NCI-H2196 (cell line): ENCODE measurements at regions not wholly inside any gene's neighbourhood (a gene's known extent, or its start where the extent isn't known, plus 50 kb on each side); places are given as distances from the start of the nearest gene placed in this dataset.
A peak's percentile ranks its signal among the peaks of the same experiment; 100 is the strongest.
"Not testable (repeated sequence)": the region's sequence is repeated elsewhere in the genome, so short reads cannot be mapped to it uniquely, and the experiment has no call there.

ENCODE experiments used
- DNase-seq: peaks from one replicate; lab custom pipeline; 2025; ENCODE audit not compliant: unreplicated experiment; lab: John Stamatoyannopoulos, UW

DNA sequence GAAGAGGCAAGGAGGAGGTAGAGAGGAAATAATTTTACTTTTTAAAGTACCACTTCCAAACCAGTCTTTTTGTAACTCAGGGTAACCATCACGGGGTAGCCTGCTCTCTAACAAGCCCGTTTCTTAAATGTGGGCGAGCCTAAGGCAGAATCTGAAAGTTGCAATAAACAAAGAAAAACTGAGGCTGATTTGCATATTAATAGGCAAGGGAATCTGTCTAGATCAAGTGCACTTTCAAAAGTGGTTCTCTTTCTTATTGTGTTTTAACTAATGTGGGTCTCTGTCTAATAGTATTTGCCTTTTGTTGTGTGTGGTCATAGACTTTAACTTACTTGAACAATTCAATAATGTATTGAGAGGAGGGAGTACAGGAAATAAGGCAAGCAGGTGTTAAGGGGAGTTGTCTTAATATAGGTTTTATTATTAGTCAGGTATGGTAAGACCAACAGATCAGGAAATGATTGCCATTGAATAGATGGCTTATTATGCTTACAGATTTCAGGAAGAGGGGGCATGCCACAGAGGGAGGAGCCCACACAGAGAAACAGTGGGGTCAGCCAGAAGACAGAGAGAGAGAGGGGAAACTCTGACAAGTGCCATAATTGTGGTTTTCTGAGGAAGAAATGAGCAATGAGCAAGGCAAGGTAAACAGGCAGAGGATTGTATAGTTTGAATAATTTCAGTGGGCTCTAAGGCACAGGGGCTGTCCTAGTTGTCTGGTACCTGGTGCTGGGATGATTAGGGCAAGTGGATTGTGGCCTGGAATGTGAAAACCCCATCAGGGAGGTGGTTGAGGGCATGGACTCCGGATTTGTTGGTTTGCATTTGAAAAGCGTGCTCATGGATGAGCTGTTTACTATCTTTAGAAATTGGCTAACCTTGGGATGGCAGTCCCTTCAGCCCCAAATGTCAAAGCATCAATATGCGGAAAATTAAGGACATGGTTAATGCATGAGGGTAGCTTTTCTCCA, 237.2 kb downstream of the TOX3 start:
- no peak for DNase-seq

DNA sequence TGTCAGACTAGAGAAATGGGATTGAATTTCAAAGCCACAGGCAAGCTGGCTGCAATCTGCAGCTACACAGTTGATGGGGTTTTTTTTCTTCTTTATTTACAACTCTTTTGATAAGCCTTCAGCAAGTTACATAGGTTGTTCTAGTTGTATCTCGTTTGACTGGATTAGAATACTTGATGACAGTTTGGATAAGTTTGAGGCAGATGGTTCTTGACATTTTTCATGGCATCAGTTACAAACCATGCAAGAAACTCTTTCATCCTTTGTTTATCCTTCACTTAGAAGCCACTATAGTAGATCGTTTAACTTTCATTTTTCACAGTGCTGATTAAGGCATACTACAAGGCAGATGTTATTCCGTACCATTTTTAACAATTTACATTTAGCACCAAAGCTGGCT, 238.9 kb downstream of the TOX3 start:
- DNase-seq: no peak

DNA sequence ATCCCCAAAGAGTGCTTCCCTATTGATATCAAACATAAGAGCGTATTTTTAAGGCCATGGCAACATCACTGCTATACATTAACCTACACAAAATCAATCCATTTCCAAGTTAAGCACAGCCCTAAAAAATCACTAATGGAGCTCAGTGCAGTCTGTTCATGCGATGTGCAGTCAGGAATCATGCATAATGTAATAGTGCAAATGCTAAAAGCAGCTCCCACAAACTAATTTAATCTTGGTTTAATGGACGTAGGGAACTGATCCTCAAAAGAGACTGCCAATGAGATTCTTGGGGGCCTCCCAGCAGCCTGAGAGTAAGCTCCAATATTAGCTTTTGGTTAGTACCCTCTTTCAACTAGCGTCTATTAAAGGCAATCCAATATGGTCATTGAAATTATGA, 245.9 kb downstream of the TOX3 start:
- no peak for DNase-seq

DNA sequence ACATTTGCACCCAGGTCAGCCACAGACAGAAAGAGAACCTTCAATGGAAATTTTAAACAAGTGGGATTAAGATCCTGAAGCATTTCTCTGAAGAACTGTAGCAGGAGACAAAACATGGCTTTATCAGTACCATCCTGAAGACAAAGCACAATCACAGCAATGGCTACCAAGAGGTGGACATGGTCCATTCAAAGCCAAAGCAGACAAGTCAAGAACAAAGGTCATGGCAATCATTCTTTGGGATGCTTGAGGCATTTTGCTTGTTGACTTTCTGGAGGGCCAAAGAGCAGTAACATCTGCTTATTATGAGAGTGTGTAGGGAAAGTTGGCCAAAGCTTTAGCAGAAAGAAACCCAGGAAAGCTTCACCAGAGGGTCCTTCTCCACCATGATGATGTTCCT, 248.2 kb downstream of the TOX3 start:
- no peak for DNase-seq

DNA sequence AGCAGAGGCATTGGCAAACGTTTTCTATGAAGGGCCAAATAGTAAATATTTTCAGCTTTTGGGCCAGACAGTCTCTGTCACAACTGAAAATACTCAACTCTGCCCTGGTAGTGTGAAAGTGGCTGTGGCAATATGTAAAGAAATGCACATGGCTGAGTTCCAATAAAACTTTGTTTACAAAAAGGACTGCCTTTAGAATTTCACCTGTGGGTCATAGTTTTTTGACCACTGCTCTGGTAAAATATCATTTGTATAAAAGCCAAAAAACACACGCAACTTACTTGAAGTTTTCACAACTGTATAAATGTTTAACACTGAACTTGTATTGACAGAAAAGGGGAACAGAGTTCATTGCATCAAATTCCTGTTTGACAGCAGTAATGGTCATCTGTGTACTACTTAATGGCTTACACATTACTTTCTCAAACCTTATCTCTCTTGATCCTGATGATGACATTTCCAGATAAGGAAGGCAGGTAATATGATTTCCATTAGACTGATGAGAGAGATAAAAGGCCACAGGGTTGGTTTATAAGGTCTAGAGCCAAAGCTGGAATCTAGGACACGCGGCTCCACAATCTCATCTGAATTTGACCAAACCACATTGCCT, 250.1 kb downstream of the TOX3 start:
- DNase-seq: not testable (repeated sequence)

DNA sequence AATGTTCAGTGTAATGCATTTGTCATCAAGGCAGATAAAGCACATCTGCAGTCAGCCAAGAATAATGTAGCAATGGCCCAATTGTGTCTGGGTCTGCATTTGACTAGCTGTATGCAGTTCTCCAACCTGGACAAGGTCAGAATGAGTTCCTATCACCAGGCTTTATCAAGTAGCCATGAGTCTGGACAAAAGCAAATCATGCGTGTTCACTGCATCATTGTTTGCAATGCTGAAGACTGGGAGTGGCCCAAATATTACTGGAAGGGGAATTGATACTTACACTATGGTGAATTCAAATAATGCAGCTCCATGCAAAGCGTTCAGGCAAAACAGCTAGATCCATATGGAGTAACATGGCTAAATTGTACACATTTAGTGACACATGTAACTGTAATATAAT, 250.9 kb downstream of the TOX3 start:
- no peak for DNase-seq

DNA sequence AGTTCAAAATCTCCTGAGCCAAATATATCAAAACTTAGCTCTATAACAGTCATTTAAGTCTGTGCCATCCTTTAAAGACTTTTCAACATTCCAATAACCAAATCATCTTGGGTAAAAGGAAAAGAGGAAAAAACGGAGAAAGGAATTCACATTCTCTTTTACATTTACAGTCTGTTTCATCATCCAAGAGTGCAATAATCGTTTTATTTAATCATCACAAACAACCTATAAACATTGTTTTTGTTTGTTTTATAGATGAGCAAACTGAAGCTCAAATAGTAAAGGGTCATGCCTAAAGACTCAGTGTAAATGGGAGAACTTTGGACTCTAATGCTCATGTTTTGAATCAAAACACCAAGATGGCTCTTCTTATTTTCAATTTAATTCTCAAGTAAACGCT, 252.3 kb downstream of the TOX3 start:
- DNase-seq: no peak

DNA sequence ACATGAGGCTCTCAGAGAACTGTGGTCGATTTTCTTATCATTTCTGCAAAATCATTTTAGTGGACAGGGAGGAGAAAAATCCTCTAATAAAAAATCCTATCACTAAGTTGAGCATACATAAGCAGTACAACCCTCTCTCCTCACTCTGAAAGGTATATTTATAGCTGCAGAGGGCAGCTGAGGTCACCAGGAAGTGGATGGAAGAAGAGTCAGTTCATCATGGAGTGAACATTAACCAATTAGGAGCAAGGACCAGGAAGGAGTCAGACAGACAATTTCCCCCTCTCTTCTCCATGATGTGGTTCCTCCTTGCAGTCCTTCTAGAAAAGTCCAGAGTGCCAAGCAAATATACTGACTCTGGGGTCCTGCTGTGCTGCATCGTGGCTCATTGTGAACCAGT, 253.7 kb downstream of the TOX3 start:
- DNase-seq: no peak

DNA sequence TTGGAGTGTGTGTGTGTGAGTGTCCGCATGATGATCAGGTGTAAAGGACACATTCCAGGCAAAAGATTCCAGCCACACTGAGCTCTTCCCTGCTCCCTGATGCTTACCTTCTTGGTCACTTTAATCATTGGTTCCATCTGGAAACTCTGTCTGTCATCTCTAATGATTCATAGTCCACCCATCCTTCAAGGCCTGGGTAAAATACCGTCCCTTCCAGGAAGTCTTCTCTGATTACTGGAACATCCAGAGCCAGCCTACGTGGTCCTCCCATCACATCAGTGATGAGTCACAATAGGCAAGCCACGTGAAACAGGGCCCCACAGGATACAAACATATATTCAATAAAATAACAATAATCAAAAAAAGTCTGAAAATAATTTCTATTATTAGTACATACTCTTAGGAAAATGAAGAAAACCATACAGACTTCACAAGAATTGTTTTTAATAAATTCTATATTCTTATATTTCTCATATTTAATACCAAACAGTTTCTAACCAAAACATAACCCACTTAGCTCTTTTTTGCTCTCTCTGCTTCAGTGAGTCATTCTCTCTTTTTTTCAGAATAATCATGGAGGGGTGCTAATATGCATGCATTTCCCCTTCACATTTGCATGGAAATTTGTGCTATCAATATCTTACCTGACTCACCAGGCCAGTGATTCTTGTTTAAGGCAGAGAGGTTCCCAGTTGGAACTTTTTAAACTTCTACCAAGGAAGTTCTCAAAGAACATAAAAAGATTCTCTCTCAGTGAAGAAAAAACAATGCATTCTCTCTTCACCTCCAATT, 263.2 kb downstream of the TOX3 start:
- no peak for DNase-seq

DNA sequence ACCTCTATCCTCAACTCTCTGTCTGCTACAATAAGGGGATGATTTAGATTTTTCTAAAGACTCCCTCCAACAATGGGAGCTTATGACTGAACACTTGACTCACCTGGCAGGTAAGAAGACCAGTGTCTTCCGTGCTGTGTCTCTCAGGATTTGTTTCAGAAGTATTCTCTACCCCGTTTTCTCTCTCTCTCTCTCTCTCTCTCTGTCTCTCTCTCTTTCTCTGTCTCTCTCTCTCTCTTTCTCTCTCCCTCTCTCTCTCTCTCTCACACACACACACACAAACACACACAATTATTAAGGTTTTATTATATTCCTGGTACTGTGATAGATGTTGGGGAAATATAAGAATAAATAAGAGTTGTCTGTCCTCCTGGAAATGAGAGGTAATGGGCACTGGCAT, 263.9 kb downstream of the TOX3 start:
- DNase-seq: no peak

DNA sequence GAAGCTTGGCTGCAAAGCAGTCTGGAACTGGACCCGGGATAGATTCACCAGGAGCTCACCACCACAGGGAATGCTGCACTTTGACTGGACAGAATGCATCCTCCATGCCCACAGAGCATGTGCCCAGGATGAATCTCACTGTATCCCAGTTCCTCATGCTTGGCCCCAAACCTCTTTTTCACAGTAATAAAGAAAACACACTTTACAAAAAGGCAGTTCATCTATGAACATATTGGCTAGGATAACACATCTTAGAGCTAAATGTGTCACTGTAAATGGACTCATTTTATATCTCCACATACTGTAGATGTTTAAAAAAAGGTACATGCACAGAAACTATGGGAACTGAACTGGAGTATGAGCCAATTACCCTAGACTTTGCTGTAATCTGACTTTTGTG, 266.9 kb downstream of the TOX3 start:
- no peak for DNase-seq

DNA sequence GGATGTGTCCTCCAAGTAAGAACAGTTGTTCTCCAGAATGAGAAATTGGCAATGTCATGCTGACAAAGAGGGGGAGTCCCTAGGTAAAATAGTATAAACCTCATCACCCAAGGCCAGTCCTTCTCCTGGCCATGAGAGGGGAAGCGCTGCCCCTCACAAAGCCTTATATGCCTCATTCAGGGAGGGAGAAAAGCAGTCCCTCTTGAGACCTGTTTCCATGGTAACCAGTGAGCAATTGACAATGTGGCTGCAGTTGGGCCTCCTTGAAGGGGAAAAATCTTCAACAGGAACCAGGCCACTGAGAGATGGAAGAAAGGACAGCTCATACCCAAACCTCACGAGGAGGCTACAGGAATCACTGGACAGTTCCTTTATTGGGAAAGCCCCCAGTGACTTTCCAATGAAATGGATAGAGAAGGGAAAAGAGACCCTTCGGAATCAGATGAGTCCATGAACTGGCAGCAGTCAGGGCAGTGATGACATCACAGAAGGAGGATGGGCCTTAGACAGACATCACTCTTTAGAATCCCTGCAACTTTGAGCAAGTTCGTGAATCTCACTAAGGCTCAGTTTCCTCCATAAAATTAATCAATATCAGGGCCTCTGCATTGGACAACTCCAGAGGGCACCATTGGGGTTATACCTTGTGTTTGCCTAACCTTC, 275.7 kb downstream of the TOX3 start:
- no peak for DNase-seq

DNA sequence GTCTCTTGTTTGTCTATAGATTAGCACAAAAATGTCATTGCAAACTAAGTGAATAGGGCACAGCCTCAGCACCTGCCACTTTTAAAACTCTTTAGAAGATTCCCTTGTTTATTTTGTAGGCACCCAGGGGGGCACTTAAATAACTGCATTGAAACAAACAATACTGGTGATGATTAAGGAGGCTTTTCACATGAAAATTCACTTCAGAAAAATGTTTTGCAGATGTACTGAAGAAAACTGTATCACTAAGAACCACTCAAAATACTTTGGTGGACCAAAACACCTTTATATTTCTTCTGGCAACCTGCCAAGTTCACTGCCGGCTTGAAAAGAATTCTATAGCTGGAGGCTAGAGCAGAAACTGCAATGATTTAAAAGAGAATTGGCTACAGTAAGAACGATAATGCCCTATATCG, 281.5 kb downstream of the TOX3 start:
- DNase-seq: peak; percentile 12

DNA sequence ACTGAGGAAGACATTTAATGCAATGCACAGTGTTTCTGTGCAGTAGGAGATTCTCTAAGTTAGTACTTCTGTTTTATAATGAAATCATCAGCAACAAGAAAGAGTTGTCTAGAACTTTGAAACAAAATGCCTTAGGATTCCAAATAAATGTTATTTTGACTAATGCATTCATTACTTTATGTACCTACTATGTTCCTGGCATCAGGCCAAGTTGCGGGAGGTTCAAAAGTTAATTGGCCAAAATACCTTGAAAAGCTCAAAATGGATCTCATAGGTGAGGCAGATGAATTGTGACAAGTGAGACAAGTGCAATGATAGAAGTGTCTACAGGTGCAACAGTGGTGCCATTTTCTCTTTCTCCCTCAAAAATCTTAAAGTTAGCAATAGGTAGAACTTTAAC, 289.4 kb downstream of the TOX3 start:
- no peak for DNase-seq

DNA sequence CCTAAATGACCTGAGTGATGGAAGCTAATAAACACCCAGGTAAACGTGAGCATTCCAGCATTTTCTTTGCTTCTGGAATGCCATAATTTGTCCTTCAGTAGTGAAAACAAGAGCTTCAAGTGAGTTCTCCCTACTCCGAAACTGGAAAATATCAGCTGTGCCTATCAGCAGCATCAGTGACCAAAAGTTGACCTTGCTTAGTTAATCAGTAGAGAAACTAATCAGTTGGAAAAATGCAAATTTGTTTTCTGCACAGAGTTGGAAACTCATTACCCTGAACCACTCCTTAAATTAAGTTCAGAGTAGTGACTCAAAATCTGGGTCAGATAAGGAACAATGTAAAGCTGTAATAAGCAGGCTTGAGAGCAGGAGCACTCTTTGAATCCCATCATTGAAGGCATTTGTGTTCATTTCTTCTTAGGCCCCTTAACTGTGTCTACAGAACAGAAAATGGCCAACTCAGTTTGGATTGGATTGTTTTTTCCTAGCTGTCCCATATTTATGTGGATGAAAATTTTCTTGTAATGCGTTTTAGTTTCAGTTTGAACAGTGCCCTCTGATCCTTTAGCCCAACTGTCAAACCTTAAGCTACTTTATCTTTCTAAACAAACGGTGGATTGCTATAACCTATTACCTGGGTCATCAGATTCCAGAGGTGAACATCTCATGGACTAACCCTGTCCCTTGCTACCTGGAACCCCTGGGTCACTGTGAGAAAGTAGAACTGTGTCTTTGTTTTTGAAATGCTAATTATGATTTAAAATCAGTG, 290.4 kb downstream of the TOX3 start:
- no peak for DNase-seq

DNA sequence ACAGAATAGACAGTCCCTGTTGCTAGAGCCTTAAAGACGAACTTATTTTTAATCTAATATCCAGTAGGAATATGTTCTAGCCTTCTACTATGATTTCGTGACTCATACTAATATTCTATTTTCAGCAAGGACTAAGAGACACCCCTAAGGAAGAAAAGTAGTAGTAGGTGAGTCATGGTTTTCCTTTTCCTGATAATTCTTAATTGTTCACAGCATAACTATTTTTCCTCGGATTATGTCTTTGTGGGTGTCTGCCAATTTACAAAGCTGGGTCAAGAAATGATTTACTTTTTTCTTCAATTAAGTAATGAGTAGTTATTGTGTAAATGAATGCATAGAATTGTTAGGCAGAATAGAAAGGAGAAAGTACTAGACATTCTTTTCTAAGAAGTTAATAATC, 292.2 kb downstream of the TOX3 start:
- DNase-seq: no peak

DNA sequence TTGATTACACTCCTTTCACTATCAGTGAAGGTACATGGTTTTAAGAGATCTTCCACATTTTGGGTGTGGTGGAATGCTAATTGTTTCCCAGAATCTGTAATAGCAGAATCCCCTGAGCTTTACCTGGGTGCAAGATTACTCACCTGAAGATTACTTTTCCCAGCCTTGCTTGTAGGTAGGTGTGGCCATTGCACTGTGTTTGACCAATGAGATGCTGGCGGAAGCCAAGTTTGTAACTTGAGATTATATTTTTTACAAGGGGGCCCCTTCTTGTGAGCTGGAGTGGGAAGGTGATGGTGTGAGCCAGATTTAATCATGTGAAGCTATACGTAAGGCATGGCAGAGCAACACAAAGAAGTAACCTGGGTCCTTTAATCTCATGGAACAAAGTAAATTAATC, 294.3 kb downstream of the TOX3 start:
- DNase-seq: no peak

DNA sequence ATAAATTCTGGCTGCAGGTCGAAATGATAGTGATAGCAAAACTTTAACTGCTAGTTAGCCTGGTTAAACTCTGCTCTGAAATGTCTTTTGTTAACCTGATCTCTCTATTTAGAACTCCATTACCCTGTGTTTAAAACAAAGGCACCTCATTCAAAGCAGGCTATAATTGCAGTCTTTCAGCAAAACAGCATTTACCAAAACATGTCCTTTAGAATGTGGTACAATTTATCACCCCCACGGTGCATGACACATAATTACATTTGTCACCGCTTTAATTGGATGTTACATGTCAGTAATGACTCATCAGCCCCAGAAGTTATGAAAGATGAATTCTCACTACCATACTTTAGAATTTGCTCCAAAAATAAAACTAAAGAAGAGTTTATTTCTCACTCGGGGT, 295.4 kb downstream of the TOX3 start:
- no peak for DNase-seq

DNA sequence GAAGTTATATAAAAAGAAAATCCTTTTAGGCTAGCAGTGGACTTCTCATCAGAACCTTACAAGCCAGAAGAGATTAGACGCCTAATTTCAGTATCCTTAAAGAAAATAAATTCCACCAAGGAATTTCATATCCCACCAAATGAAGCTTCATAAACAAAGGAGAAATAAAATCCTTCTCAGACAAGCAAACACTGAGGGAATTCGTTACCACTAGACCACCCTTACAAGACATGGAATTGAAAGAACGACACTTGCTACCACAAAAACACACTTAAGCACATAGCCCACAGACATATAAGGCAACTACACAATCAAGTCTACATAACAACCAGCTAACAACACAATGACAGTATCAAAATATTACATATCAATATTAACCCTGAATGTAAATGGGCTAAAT, 299.2 kb downstream of the TOX3 start:
- no peak for DNase-seq

DNA sequence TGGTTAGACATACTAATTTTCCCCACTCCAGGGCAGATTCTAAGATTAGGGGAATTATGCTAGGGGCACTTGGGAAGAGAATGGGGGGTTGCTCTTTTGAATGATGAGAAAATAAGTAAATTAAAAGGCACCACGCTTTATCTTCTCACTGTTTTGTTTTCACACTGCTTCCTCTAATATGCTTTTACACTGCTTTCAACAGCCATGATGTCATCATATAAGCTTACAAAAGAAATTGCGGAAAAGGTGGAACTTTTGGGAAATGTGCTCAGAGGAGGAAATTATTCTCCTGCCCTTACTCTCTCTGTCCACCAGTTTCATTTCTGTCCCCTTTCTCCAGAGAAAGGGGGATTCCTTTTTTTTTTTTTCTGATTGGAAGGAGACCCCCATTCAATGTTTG, 308.2 kb downstream of the TOX3 start:
- no peak for DNase-seq

DNA sequence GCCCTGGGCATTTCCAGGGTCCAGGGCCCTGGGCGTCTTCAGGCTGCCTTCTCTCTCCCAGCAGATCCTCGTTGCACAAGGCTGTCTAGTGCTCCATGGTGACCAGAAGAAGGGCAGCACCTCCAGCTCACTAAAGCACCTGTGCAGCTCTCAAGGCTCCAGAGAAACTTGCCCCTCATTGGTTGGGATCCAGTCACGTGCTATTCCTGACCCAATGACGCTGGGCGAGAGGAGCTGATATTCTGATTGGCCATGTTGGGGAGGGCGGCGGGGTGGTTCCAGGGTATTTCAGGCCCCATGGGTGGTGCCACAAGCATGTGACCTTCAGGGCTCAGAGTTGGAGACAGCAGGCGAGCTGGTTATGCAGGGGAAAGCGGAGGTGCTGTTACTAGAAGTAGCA, 309.1 kb downstream of the TOX3 start:
- no peak for DNase-seq
